Body of pancreas (tissue), 4 donors: ENCODE measurements at regions not wholly inside any gene's neighbourhood (a gene's known extent, or its start where the extent isn't known, plus 50 kb on each side); places are given as distances from the start of the nearest gene placed in this dataset.

Experiments
- ATAC-seq: fragments of 150-250 bp; one replicate; pipeline ENCODE4 v1.9.1; 2016
- DNase-seq, 4 donors: peaks; one replicate each; pipeline ENCODE4 v3.0.0-alpha.2; 2019
- H3K27ac ChIP-seq, 4 donors: fragments of 200-600 bp; sonication (generic); 1 replicate in 3 of 4; 2 replicates in 1 of 4; pipeline versions ENCODE4 v1.5.1 to v1.6.1; 2016 to 2019; ENCODE audit warnings: mild to moderate bottlenecking in 1 of 4, mixed read lengths in 1 of 4, moderate library complexity in 1 of 4
- H3K27me3 ChIP-seq, 2 donors: fragments of 200-600 bp; sonication (generic); one replicate each; pipeline ENCODE4 v1.6.0; 2016; ENCODE audit warnings: mild to moderate bottlenecking in 1 of 2
- H3K36me3 ChIP-seq, 2 donors: fragments of 200-600 bp; sonication (generic); replicated peaks in 1 of 2; 2 replicates each; pipeline ENCODE4 v1.5.1; 2016; ENCODE audit warnings: low read depth in 2 of 2; ENCODE audit not compliant: insufficient read depth in 1 of 2
- H3K4me1 ChIP-seq: fragments of 200-600 bp; sonication (generic); one replicate; pipeline ENCODE4 v1.6.0; 2016
- H3K4me3 ChIP-seq, 2 donors: fragments of 200-600 bp; sonication (generic); 1 replicate in 1 of 2; 2 replicates in 1 of 2; pipeline ENCODE4 v1.5.1; 2016 to 2019
- H3K9me3 ChIP-seq, 3 donors: fragments of 200-600 bp; sonication (generic); 1 replicate in 2 of 3; 2 replicates in 1 of 3; pipeline ENCODE4 v1.5.1; 2016
- CTCF ChIP-seq, 7 experiments: fragments of 450-650 bp in 4 of 7; fragments of 200-600 bp in 3 of 7; sonication (generic) in 3 of 7; IDR thresholded peaks; one replicate each; pipeline ENCODE4 v1.5.1; 2016 to 2019; ENCODE audit warnings: antibody characterized with exemption in 7 of 7
- POLR2A ChIP-seq, 3 donors: fragments of 450-650 bp; IDR thresholded peaks; one replicate each; pipeline ENCODE4 v1.6.1; 2016; ENCODE audit warnings: antibody characterized with exemption in 3 of 3, mild to moderate bottlenecking in 2 of 3
- WGBS, 2 donors: methylation state at CpG; one replicate each; pipeline ENCODE4 v1.1.5; 2017; 5-methylcytosine and 5-hydroxymethylcytosine counted together
- intact Hi-C: fragments of 100-400 bp; cut with DNase I; formaldehyde crosslinking; loops from one replicate; pipeline ENCODE4 v1.15.1; 2023

GRCh38 chr2:6676776-6677175 lies 188.9 kb downstream of the CMPK2 start:
- Histone ChIP-seq H3K4me3 (no peak overlapping the region), H3K4me1 (no peaks in the 10 kb centered on the region), H3K9me3 (no peaks in the 10 kb centered on the region), H3K36me3 (no peaks in the 10 kb centered on the region), H3K27me3 (no peaks in the 10 kb centered on the region), H3K27ac (no peak overlapping the region)
- DNase-seq (no peak), ATAC-seq (no peak)
- no peak for TF ChIP-seq POLR2A (IDR thresholded peaks at IDR 0.05)
- no peak for TF ChIP-seq CTCF (IDR thresholded peaks at IDR 0.05)
- intact Hi-C loops, result no loop called here

GRCh38 chr2:6679471-6679870 lies 186.2 kb downstream of the CMPK2 start:
- no peak for ATAC-seq
- intact Hi-C loops, result no loop called here
- Histone ChIP-seq H3K4me3 (no peak overlapping the region), H3K36me3 (no peaks in the 10 kb centered on the region), H3K9me3 (no peaks in the 10 kb centered on the region), H3K4me1 (no peaks in the 10 kb centered on the region), H3K27me3 (no peaks in the 10 kb centered on the region), H3K27ac (no peak overlapping the region)
- WGBS, 2 donors, result 55% methylated on average over 2 of the region's 2 CpGs
- no peak for TF ChIP-seq POLR2A (IDR thresholded peaks at IDR 0.05)
- no peak for TF ChIP-seq CTCF (IDR thresholded peaks at IDR 0.05)
- DNase-seq, result no peak

- Histone ChIP-seq H3K4me3 (no peak overlapping the region), H3K36me3 (no peaks in the 10 kb centered on the region), H3K27me3 (no peaks in the 10 kb centered on the region), H3K9me3 (no peaks in the 10 kb centered on the region), H3K4me1 (no peaks in the 10 kb centered on the region), H3K27ac (no peak overlapping the region)
- 52 to 55% methylated on average over 3 of the region's 3 CpGs for WGBS, 2 donors
- intact Hi-C loops, result no loop called here
- no peak for DNase-seq
- no peak for TF ChIP-seq POLR2A (IDR thresholded peaks at IDR 0.05)
- no peak for TF ChIP-seq CTCF (IDR thresholded peaks at IDR 0.05)
- no peak for ATAC-seq
Observed at GRCh38 chr2:6683516-6683915, 182.2 kb downstream of the CMPK2 start.

GRCh38 chr2:6685447-6685846 lies 180.3 kb downstream of the CMPK2 start:
- TF ChIP-seq CTCF (IDR thresholded peaks at IDR 0.05) (no peak), POLR2A (IDR thresholded peaks at IDR 0.05) (no peak)
- no peaks in the 10 kb centered on the region for H3K27me3 ChIP-seq
- WGBS, 2 donors, result 92 to 100% methylated on average over 1 of the region's 1 CpG
- DNase-seq (no peak), ATAC-seq (no peak)
- H3K9me3 ChIP-seq, result no peaks in the 10 kb centered on the region
- no peak overlapping the region for H3K27ac ChIP-seq
- H3K4me1 ChIP-seq, result no peaks in the 10 kb centered on the region
- H3K4me3 ChIP-seq, result no peak overlapping the region
- intact Hi-C loops, result no loop called here
- no peaks in the 10 kb centered on the region for H3K36me3 ChIP-seq

- intact Hi-C loops, result no loop called here
- DNase-seq, result no peak
- WGBS, 2 donors, result 52 to 57% methylated on average over 5 of the region's 5 CpGs
- ATAC-seq, result no peak
- Histone ChIP-seq H3K27me3 (no peaks in the 10 kb centered on the region), H3K4me1 (no peaks in the 10 kb centered on the region), H3K27ac (no peak overlapping the region), H3K9me3 (no peaks in the 10 kb centered on the region), H3K36me3 (no peaks in the 10 kb centered on the region), H3K4me3 (no peak overlapping the region)
- no peak for TF ChIP-seq POLR2A (IDR thresholded peaks at IDR 0.05)
- no peak for TF ChIP-seq CTCF (IDR thresholded peaks at IDR 0.05)
Observed at GRCh38 chr2:6692056-6692455, 173.7 kb downstream of the CMPK2 start.
